ENCODE measurements at regions not wholly inside any gene's neighbourhood (a gene's known extent, or its start where the extent isn't known, plus 50 kb on each side); places are given as distances from the start of the nearest gene placed in this dataset.
"Not testable (repeated sequence)": the region's sequence is repeated elsewhere in the genome, so short reads cannot be mapped to it uniquely, and the experiment has no call there.

GRCh38 chr2:78237704-78238103 lies 715.5 kb upstream of the LRRTM4 start:
- ATAC-seq, result no peak
- DNase-seq, result no peak
- intact Hi-C loops (cut with micrococcal nuclease), result no loop called here

DNA sequence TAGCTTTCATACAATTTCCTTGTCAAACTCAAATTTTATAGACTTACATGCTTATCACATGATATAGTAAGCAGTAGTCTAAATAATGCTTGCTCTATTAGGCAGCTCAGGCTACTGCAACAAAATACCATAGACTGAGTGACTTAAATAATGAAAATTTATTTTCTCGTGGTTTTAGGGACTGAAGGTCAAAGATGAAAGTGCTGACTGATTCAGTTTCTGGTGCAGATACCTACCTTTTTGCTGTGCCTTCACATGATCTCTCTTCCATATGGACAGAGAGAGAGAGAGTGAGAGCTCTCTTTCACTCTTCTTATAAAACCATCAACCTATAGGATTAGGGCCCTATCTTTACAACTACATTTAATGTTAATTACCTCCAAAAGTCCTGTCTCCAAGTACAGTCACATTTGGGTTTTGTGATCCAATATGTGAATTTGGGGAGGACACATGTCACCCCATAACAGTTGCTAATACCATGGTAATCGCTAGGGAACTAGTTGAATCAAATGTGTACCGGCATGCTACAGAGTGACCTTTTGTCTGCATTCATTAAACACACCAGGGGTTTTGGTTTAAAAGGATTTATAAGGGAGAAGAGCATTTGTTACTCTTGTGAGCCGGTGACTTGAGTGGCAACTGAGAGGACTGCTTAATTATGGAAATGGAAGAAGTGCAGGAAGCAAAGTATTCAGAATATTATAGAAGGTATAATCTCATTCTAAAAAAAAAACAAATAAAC lies 723.4 kb upstream of the LRRTM4 start:
- ATAC-seq (no peak), DNase-seq (no peak)
- intact Hi-C loops (cut with micrococcal nuclease), result no loop called here

DNA sequence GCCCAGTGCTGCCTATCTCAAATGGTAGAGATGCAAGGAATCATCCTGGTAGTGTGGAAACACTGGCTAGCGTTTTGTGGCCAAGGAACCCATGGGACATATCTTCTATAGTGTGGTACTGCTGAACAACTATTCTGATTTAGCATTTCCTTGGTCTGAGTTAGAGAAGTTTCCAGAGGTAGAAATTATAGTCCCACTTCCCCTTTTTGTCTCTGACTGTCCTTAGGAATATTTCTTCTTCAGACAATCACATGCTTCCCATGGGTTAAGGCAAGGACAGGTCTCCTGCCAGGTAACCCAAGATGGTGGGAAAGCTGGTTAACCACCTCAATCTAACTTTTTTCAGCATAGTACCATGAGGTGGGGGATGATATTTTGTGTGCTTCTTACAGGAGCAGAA lies 729.5 kb upstream of the LRRTM4 start:
- DNase-seq (no peak), ATAC-seq (no peak)
- intact Hi-C loops (cut with micrococcal nuclease), result no loop called here

DNA sequence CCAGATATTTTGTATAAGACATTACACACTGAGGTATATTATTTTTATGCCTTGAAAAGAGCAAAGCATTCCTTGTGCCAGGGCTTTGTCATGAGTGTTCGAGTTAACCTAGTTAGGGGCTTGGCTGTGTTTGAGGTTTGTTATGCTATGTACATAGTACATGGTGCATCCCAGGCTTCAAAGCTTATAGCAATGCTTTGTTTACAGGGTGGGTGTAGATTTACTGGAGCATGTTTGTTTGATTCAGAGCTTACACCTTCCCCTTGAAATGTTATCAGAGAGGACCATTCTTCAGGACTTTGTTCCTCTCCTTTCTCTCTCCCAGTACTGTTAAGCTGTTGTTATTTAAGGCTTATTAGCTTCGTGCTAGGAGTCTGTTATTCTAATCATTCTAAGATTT lies 738.7 kb upstream of the LRRTM4 start:
- DNase-seq, result no peak
- ATAC-seq, result no peak
- intact Hi-C loops (cut with micrococcal nuclease), result no loop called here

GRCh38 chr2:78261454-78261853 lies 739.3 kb upstream of the LRRTM4 start:
- intact Hi-C loops (cut with micrococcal nuclease), result no loop called here
- no peak for ATAC-seq
- DNase-seq, result no peak

DNA sequence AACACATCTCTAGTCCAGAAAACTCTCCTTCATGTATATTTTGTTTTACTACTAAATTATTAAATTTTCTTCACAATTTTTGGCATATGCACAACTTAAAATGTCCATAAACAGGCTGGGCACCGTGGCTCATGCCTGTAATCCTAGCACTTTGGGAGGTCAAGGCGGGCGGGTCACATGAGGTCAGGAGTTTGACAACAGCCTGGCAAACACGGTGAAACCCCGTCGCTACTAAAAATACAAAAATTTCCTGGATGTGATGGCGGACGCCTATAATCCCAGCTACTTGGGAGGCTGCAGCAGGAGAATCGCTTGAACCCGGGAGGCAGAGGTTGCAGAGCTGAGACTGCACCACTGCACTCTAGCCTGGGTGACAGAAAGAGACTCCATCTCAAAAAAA lies 739.9 kb upstream of the LRRTM4 start:
- intact Hi-C loops (cut with micrococcal nuclease); DNase-seq; ATAC-seq: not testable (repeated sequence)

DNA sequence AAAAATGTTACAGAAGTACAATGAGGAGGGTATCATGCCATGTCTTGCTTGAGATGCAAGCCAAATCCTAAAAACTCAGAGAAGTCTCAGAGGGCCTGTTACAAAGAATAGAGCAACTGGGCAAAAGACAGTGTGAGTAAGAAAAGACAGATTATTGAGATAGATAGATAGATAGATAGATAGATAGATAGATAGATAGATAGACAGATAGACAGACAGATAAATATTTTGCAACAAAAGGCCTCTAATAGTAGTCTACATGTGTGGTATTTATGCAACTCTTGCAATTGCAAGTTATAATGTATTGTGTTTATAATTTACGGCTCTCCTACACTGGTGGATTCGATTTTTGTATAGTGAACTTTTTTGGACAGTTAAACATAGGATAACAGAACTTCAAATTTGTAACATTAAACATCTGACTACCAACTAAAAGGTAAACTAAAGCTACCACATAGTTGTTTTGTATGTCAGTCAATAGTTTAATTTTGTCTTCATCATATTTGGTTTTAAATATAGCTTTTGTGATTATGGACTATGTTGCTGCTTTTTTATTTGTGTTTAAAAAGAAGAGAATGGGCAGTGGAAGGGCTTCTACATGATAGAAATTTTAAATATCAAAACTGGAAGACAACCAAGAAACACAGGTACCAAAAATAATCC lies 740.7 kb upstream of the LRRTM4 start:
- intact Hi-C loops (cut with micrococcal nuclease), result no loop called here
- ATAC-seq (no peak), DNase-seq (no peak)

DNA sequence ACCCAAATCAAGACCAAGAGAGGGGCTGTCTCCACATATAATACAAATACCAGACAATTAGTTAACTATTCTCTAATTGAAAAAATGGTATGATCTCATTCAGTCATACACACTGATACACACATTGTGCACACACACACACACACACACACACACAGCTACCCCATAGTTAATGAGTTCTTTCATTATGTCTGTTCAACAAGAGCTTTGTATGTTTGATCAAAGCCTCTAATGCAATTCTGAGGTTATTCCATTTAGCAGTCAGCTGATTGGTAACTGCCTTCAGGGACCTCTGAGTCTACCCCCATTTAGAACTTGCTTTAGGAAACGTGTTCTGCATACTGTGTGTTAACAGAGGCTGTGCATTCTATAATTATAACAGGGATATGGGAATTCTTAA lies 741.4 kb upstream of the LRRTM4 start:
- no peak for DNase-seq
- no peak for ATAC-seq
- intact Hi-C loops (cut with micrococcal nuclease), result no loop called here

DNA sequence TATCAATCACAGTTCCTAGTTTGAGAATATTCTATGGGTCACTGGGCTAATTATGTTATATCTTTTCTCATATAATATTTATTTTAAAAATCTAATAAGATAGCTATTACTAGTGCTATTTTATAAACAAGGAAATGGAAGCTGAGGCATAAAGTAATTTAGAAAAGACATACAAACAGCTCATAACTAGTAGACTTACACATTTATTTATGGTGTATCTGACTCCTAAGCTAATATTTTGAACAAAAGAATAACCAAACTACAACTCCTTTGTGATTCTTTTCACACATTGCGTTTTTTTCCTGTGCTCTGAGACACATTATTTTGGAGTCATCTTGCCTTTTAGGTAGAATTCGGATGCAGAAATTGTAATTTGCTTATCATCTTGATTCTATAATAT lies 742.0 kb upstream of the LRRTM4 start:
- intact Hi-C loops (cut with micrococcal nuclease), result no loop called here
- DNase-seq, result no peak
- no peak for ATAC-seq

DNA sequence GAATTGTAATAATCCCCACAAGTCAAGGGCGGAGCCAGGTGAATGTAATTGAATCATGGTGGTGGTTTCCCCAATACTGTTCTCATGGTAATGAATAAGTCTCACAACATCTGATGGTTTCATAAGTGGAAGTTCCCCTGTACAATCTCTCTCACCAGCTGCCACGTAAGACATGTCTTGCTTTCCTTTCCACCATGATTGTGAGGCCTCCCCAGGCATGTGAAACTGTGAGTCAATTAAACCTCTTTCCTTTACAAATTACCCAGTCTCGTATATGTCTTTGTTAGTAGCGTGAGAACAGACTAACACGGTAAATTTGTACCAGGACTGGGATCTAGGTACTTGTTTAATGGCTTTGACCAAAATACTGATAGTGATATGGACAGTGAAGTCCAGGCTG lies 744.3 kb upstream of the REG3G start:
- intact Hi-C loops (cut with micrococcal nuclease), result no loop called here
- ATAC-seq (no peak), DNase-seq (no peak)

GRCh38 chr2:78290581-78291214 lies 734.8 kb upstream of the REG3G start:
- no peak for ATAC-seq
- intact Hi-C loops (cut with micrococcal nuclease), result no loop called here
- DNase-seq, result no peak

- DNase-seq, result no peak
- intact Hi-C loops (cut with micrococcal nuclease), result no loop called here
- ATAC-seq, result no peak
These were observed 731.7 kb upstream of the REG3G start for GRCh38 chr2:78293768-78294167.

- intact Hi-C loops (cut with micrococcal nuclease), result no loop called here
- ATAC-seq, result no peak
- no peak for DNase-seq
These were observed 724.2 kb upstream of the REG3G start for GRCh38 chr2:78301166-78301789.

- ATAC-seq, result no peak
- DNase-seq, result no peak
- intact Hi-C loops (cut with micrococcal nuclease), result no loop called here
These were observed 720.8 kb upstream of the REG3G start for GRCh38 chr2:78304678-78305077.

GRCh38 chr2:78309460-78309859 lies 716.0 kb upstream of the REG3G start:
- intact Hi-C loops (cut with micrococcal nuclease), result no loop called here
- DNase-seq, result no peak
- no peak for ATAC-seq

DNA sequence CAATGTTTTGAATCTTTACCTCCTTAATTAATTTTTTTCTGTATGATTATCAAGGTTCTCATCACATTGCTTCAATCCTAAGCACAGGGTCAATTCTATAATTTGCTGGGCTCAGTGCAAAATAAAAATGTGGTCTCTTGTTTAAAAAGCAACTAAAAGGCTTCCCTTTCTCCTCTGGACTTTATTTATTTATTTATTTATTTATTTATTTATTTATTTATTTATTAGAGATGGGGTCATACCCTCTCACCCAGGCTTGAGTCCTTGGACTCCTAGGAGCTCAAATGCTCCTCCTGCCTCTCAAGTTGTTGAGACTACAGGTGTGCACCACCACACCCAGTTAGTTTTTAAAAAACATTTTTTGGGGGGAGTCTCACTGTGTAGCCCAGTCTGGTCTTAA lies 710.1 kb upstream of the REG3G start:
- DNase-seq, result no peak
- ATAC-seq, result no peak
- intact Hi-C loops (cut with micrococcal nuclease), result no loop called here

GRCh38 chr2:78318275-78318674 lies 707.2 kb upstream of the REG3G start:
- DNase-seq (no peak), ATAC-seq (no peak)
- intact Hi-C loops (cut with micrococcal nuclease), result no loop called here

- no peak for ATAC-seq
- intact Hi-C loops (cut with micrococcal nuclease), result no loop called here
- no peak for DNase-seq
These were observed 695.3 kb upstream of the REG3G start for GRCh38 chr2:78330193-78330592.

DNA sequence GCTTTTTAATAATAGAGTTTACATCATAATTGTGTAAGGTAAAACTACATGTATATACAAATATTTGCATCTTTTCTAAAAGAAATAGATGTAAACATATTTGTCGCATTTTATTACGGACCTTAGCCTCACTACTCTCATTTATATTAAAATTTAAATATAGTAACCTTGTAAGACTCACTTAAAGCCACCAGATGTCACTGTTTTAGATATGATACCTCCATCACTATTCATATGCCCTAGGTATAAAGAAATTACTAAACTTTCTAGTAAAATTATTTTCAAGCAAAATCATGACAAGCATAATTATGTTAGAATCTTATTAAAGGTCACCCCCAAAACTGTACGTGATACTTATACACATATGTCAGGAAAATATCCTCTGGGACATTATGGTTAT lies 674.3 kb upstream of the REG3G start:
- ATAC-seq (no peak), DNase-seq (no peak)
- intact Hi-C loops (cut with micrococcal nuclease), result no loop called here

GRCh38 chr2:78353168-78353567 lies 672.3 kb upstream of the REG3G start:
- intact Hi-C loops (cut with micrococcal nuclease), result no loop called here
- ATAC-seq (no peak), DNase-seq (no peak)

All from left ventricle myocardium superior (tissue), 1 donor.